SK-N-SH (cell line): ENCODE measurements at regions not wholly inside any gene's neighbourhood (a gene's known extent, or its start where the extent isn't known, plus 50 kb on each side); places are given as distances from the start of the nearest gene placed in this dataset.

Experiments
- CTCF ChIA-PET: fragments of 300-600, 350-600 bp; formaldehyde crosslinking; extraction: SDS; loops from one replicate; lab custom pipeline; 2021; lab: Yijun Ruan, JAX
- POLR2A ChIA-PET: fragments of 350-600 bp; sonication (Branson Sonifier 250); formaldehyde crosslinking; extraction: SDS; loops from one replicate; lab custom pipeline; 2020; ENCODE audit warnings: antibody characterized with exemption, inconsistent platforms; lab: Yijun Ruan, JAX
- DNase-seq: peaks from one replicate; pipeline ENCODE4 v3.0.0; 2012
- H2AFZ ChIP-seq: fragments of 200-600 bp; sonication (generic); 2 replicates; pipeline ENCODE4 v1.8.1; 2016; ENCODE audit warnings: antibody characterized with exemption, mild to moderate bottlenecking, low read depth
- H3F3A ChIP-seq: fragments of 200-600 bp; sonication (generic); replicated peaks from 2 replicates; pipeline ENCODE3; 2016; ENCODE audit warnings: antibody characterized with exemption, mild to moderate bottlenecking; ENCODE audit not compliant: insufficient read depth
- H3K27ac ChIP-seq, 2 experiments: fragments of 200-500 bp in 1 of 2; fragments of 200-600 bp in 1 of 2; sonication (Bioruptor generic) in 1 of 2; sonication (generic), shearing (Covaris generic) in 1 of 2; 2 replicates each; pipeline versions ENCODE4 v1.5.1 to v1.6.1; 2014 to 2016; ENCODE audit warnings: low read depth in 2 of 2, inconsistent platforms in 1 of 2, low read length in 1 of 2, mild to moderate bottlenecking in 1 of 2, mixed read lengths in 1 of 2
- H3K27me3 ChIP-seq: fragments of 200-600 bp; sonication (generic), shearing (Covaris generic); 2 replicates; pipeline ENCODE4 v1.6.1; 2016; ENCODE audit warnings: mixed run types; ENCODE audit not compliant: insufficient read depth
- H3K36me3 ChIP-seq, 2 experiments: fragments of 200-500 bp in 1 of 2; fragments of 200-600 bp in 1 of 2; sonication (Bioruptor generic) in 1 of 2; sonication (generic) in 1 of 2; replicated peaks in 1 of 2; 2 replicates each; pipeline versions ENCODE3 to v1.5.1; 2014 to 2016; ENCODE audit warnings: low read length in 1 of 2, mild to moderate bottlenecking in 1 of 2; ENCODE audit not compliant: insufficient read depth in 2 of 2, control insufficient read depth in 1 of 2
- H3K4me1 ChIP-seq, 2 experiments: fragments of 200-500 bp in 1 of 2; fragments of 200-600 bp in 1 of 2; sonication (Bioruptor generic) in 1 of 2; sonication (generic), shearing (Covaris generic) in 1 of 2; 2 replicates each; pipeline versions ENCODE4 v1.5.1 to v1.6.1; 2014 to 2016; ENCODE audit warnings: low read depth in 1 of 2, low read length in 1 of 2, mixed run types in 1 of 2; ENCODE audit not compliant: insufficient read depth in 2 of 2, control insufficient read depth in 1 of 2
- H3K4me2 ChIP-seq: fragments of 200-600 bp; sonication (generic), shearing (Covaris generic); 2 replicates; pipeline ENCODE4 v1.6.1; 2017; ENCODE audit warnings: mixed run types
- H3K4me3 ChIP-seq, 2 experiments: fragments of 200-500 bp in 1 of 2; fragments of 200-600 bp in 1 of 2; sonication (Bioruptor generic) in 1 of 2; sonication (generic), shearing (Covaris generic) in 1 of 2; 2 replicates each; pipeline versions ENCODE4 v1.5.1 to v1.8.1; 2014 to 2016; ENCODE audit warnings: low read depth in 2 of 2, inconsistent platforms in 1 of 2, low read length in 1 of 2, mild to moderate bottlenecking in 1 of 2, mixed read lengths in 1 of 2, moderate library complexity in 1 of 2
- H3K79me2 ChIP-seq: fragments of 200-600 bp; sonication (generic); 2 replicates; pipeline ENCODE4 v1.8.1; 2017; ENCODE audit warnings: mild to moderate bottlenecking; ENCODE audit not compliant: insufficient read depth
- H3K9ac ChIP-seq: fragments of 200-600 bp; sonication (generic); 2 replicates; pipeline ENCODE4 v1.6.1; 2017; ENCODE audit warnings: mixed run types
- H3K9me2 ChIP-seq: fragments of 200-600 bp; sonication (generic); 2 replicates; pipeline ENCODE4 v1.6.1; 2017; ENCODE audit warnings: mixed run types
- H3K9me3 ChIP-seq: fragments of 200-600 bp; sonication (generic); 2 replicates; pipeline ENCODE4 v1.6.1; 2017; ENCODE audit warnings: mixed run types, mild to moderate bottlenecking, moderate library complexity
- H4K20me1 ChIP-seq: fragments of 200-600 bp; sonication (generic); 2 replicates; pipeline ENCODE4 v1.6.1; 2017; ENCODE audit warnings: mild to moderate bottlenecking, mixed run types; ENCODE audit not compliant: insufficient read depth
- ELF1 ChIP-seq: IDR thresholded peaks from 2 replicates; pipeline ENCODE4 v1.4.0; 2012
- EZH2phosphoT487 ChIP-seq: fragments of 200-600 bp; sonication (generic); IDR thresholded peaks from 2 replicates; pipeline ENCODE4 v1.6.1; 2017; ENCODE audit warnings: low read depth, mixed run types, mild to moderate bottlenecking, antibody characterized with exemption, moderate library complexity, borderline replicate concordance
- GABPA ChIP-seq: IDR thresholded peaks from 2 replicates; pipeline ENCODE4 v1.4.0; 2012; ENCODE audit warnings: low read depth, mild to moderate bottlenecking
- IRF3 ChIP-seq: fragments of 150-350 bp; IDR thresholded peaks from 2 replicates; pipeline ENCODE4 v1.6.1; 2016; ENCODE audit warnings: mild to moderate bottlenecking, low read depth, low read length
- MAX ChIP-seq: IDR thresholded peaks from 2 replicates; pipeline ENCODE4 v1.4.0; 2012; ENCODE audit warnings: low read depth
- NFIC ChIP-seq: IDR thresholded peaks from 2 replicates; pipeline ENCODE4 v1.4.0; 2012; ENCODE audit warnings: borderline replicate concordance
- PBX3 ChIP-seq: IDR thresholded peaks from 2 replicates; pipeline ENCODE4; 2012
- POLR2AphosphoS5 ChIP-seq: IDR thresholded peaks from 2 replicates; pipeline ENCODE4 v1.6.1; 2012; ENCODE audit warnings: low read depth, low read length
- RAD21 ChIP-seq: IDR thresholded peaks from 2 replicates; pipeline ENCODE4 v1.6.1; 2012; ENCODE audit warnings: mild to moderate bottlenecking, low read length
- RXRA ChIP-seq: IDR thresholded peaks from 2 replicates; pipeline ENCODE4 v1.4.0; 2012; ENCODE audit warnings: low read depth, mild to moderate bottlenecking, borderline replicate concordance
- SIN3A ChIP-seq: IDR thresholded peaks from 2 replicates; pipeline ENCODE4 v1.6.1; 2012; ENCODE audit warnings: low read depth, mild to moderate bottlenecking, low read length, moderate library complexity, borderline replicate concordance
- TAF1 ChIP-seq: IDR thresholded peaks from 2 replicates; pipeline ENCODE4 v1.6.1; 2012; ENCODE audit warnings: low read depth, mild to moderate bottlenecking, low read length, moderate library complexity, borderline replicate concordance
- USF1 ChIP-seq: IDR thresholded peaks from 2 replicates; pipeline ENCODE4 v1.4.0; 2012; ENCODE audit warnings: low read depth, borderline replicate concordance
- ZBTB33 ChIP-seq: IDR thresholded peaks from 2 replicates; pipeline ENCODE4 v1.4.0; 2012; ENCODE audit warnings: low read depth, borderline replicate concordance
- WGBS: methylation state at CpG from one replicate; pipeline ENCODE4 v1.1.6; 2017; ENCODE audit warnings: low lambda C conversion rate; 5-methylcytosine and 5-hydroxymethylcytosine counted together

- TF ChIP-seq NFIC: no peak
Observed at GRCh38 chr1:182261655-182262054, 129.9 kb downstream of the GLUL start (continued).

- H3K4me2 ChIP-seq: no peak overlapping the region
- ChIA-PET POLR2A (no interaction called here), CTCF (interaction anchor here (1.8 kb wide), 1 partner anchor 117 kb away, joined by 7 read pairs; no protein-coding TSS in a partner anchor)
- H3K4me1 ChIP-seq: peaks cover 0 to 6% of the 10 kb centered on the region in 2 experiments; a peak in 1 of 4 replicates
- no peaks in the 10 kb centered on the region for H3K9me2 ChIP-seq
- H3K27ac ChIP-seq: no peak overlapping the region
- no peak for DNase-seq
- H3K36me3 ChIP-seq: no peaks in the 10 kb centered on the region
- no peaks in the 10 kb centered on the region for H3F3A ChIP-seq
- TF ChIP-seq RAD21 (no peak), USF1 (no peak), ELF1 (no peak), NFIC (no peak), POLR2AphosphoS5 (no peak), TAF1 (no peak), RXRA (no peak), PBX3 (no peak), MAX (no peak), GABPA (no peak), SIN3A (no peak), ZBTB33 (no peak), IRF3 (no peak), EZH2phosphoT487 (no peak)
- 55% methylated on average over 4 of the region's 4 CpGs for WGBS
- no peaks in the 10 kb centered on the region for H3K9me3 ChIP-seq
- no peak overlapping the region for H2AFZ ChIP-seq
- H3K27me3 ChIP-seq: no peaks in the 10 kb centered on the region
- no peak overlapping the region for H3K9ac ChIP-seq
- H3K79me2 ChIP-seq: no peaks in the 10 kb centered on the region
- no peaks in the 10 kb centered on the region for H4K20me1 ChIP-seq
- no peak overlapping the region for H3K4me3 ChIP-seq
Observed at GRCh38 chr1:182260516-182260915, 131.1 kb downstream of the GLUL start.
